ENCODE measurements at regions not wholly inside any gene's neighbourhood (a gene's known extent, or its start where the extent isn't known, plus 50 kb on each side); places are given as distances from the start of the nearest gene placed in this dataset.

GRCh38 chr5:146995878-146996277 lies 117.3 kb upstream of the PPP2R2B start:
- Mint-ChIP-seq H3K9me3 (peaks cover 4% of the 10 kb centered on the region), H3K36me3 (no peaks in the 10 kb centered on the region), H3K27ac (no peak overlapping the region), H3K27me3 (peaks cover 4% of the 10 kb centered on the region), H3K4me3 (no peak overlapping the region), H3K4me1 (ENCODE audit: unreplicated experiment) (peaks cover 4% of the 10 kb centered on the region)
- TF ChIP-seq CTCF (conservative IDR thresholded peaks at IDR 0.05), result no peak
- DNase-seq (ENCODE audit: extremely low spot score, unreplicated experiment), result no peak

- no peaks in the 10 kb centered on the region for H3K4me1 Mint-ChIP-seq (ENCODE audit: unreplicated experiment)
- TF ChIP-seq CTCF (conservative IDR thresholded peaks at IDR 0.05), result no peak
- H3K27ac Mint-ChIP-seq, result no peak overlapping the region
- no peaks in the 10 kb centered on the region for H3K9me3 Mint-ChIP-seq
- no peak for DNase-seq (ENCODE audit: extremely low spot score, unreplicated experiment)
- H3K27me3 Mint-ChIP-seq, result peaks cover 3% of the 10 kb centered on the region
- H3K36me3 Mint-ChIP-seq, result no peaks in the 10 kb centered on the region
- H3K4me3 Mint-ChIP-seq, result no peak overlapping the region
Observed at GRCh38 chr5:147015405-147015804, 136.8 kb upstream of the PPP2R2B start.

GRCh38 chr5:147017191-147017590 lies 138.6 kb upstream of the PPP2R2B start:
- no peak for DNase-seq (ENCODE audit: extremely low spot score, unreplicated experiment)
- no peaks in the 10 kb centered on the region for H3K27me3 Mint-ChIP-seq
- H3K4me3 Mint-ChIP-seq, result no peak overlapping the region
- no peaks in the 10 kb centered on the region for H3K4me1 Mint-ChIP-seq (ENCODE audit: unreplicated experiment)
- no peaks in the 10 kb centered on the region for H3K36me3 Mint-ChIP-seq
- H3K9me3 Mint-ChIP-seq, result no peaks in the 10 kb centered on the region
- no peak overlapping the region for H3K27ac Mint-ChIP-seq
- TF ChIP-seq CTCF (conservative IDR thresholded peaks at IDR 0.05), result no peak

- no peak overlapping the region for H3K27ac Mint-ChIP-seq
- no peak overlapping the region for H3K4me3 Mint-ChIP-seq
- H3K36me3 Mint-ChIP-seq, result no peaks in the 10 kb centered on the region
- no peaks in the 10 kb centered on the region for H3K9me3 Mint-ChIP-seq
- H3K27me3 Mint-ChIP-seq, result no peaks in the 10 kb centered on the region
- TF ChIP-seq CTCF (conservative IDR thresholded peaks at IDR 0.05), result no peak
- DNase-seq (ENCODE audit: extremely low spot score, unreplicated experiment), result no peak
- H3K4me1 Mint-ChIP-seq (ENCODE audit: unreplicated experiment), result no peaks in the 10 kb centered on the region
Observed at GRCh38 chr5:147017621-147018020, 139.1 kb upstream of the PPP2R2B start.

GRCh38 chr5:147018812-147019211 lies 140.3 kb upstream of the PPP2R2B start:
- no peak for DNase-seq (ENCODE audit: extremely low spot score, unreplicated experiment)
- no peak overlapping the region for H3K27ac Mint-ChIP-seq
- no peaks in the 10 kb centered on the region for H3K4me1 Mint-ChIP-seq (ENCODE audit: unreplicated experiment)
- no peaks in the 10 kb centered on the region for H3K9me3 Mint-ChIP-seq
- no peak overlapping the region for H3K4me3 Mint-ChIP-seq
- H3K36me3 Mint-ChIP-seq, result no peaks in the 10 kb centered on the region
- H3K27me3 Mint-ChIP-seq, result no peaks in the 10 kb centered on the region
- no peak for TF ChIP-seq CTCF (conservative IDR thresholded peaks at IDR 0.05)

- Mint-ChIP-seq H3K4me1 (ENCODE audit: unreplicated experiment) (no peaks in the 10 kb centered on the region), H3K4me3 (no peak overlapping the region), H3K27me3 (no peaks in the 10 kb centered on the region), H3K9me3 (no peaks in the 10 kb centered on the region), H3K27ac (no peak overlapping the region), H3K36me3 (no peaks in the 10 kb centered on the region)
- no peak for DNase-seq (ENCODE audit: extremely low spot score, unreplicated experiment)
- no peak for TF ChIP-seq CTCF (conservative IDR thresholded peaks at IDR 0.05)
Observed at GRCh38 chr5:147036691-147037245, 158.2 kb upstream of the PPP2R2B start.

Data from type B pancreatic cell (in vitro differentiated cells).